ENCODE measurements at regions not wholly inside any gene's neighbourhood (a gene's known extent, or its start where the extent isn't known, plus 50 kb on each side); places are given as distances from the start of the nearest gene placed in this dataset. TPM values are rescaled to one million over a fixed set of nuclear protein-coding genes. Genes with fewer than 3 reads are reported as not detected.

- no peak for DNase-seq
Observed at GRCh38 chr6:79302341-79302740, 67.9 kb upstream of the HMGN3 start.

DNA sequence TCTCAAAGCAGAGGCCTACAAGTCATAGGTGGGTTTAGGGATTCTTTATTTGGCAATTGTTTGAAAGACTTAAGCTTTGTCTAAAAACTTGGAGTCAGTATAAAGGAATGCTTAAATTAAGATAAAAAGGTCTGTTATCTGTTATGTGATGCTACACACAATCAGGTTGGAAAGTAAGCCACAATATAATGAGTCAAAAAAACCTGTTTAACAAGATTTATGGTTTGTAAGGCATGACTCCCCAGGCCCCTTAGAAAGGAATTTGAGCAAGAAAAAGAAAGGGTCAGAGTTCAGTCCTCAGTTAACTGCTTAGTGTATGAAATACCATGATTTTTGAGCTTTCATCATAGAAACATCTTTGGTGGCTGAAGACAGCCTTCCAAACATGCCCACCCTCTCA lies 66.8 kb upstream of the HMGN3 start:
- DNase-seq, result no peak

- DNase-seq, result no peak
Observed at GRCh38 chr6:79296211-79296610, 61.7 kb upstream of the HMGN3 start.

Small RNA genes in the stretch of these regions (small RNA-seq; reads per million reads assigned to genes)
- gene AL078601.1, result not detected
- gene RF00019, result not detected

All from occipital lobe (tissue), 2 donors.